IgD-negative memory B cell (primary cell): ENCODE measurements at regions not wholly inside any gene's neighbourhood (a gene's known extent, or its start where the extent isn't known, plus 50 kb on each side); places are given as distances from the start of the nearest gene placed in this dataset.

ENCODE experiments used
- H3K27ac Mint-ChIP-seq, 3 donors: one replicate each; pipeline ENCODE4 v1.8.0; 2020 to 2022; ENCODE audit warnings: mild to moderate bottlenecking in 3 of 3, mixed read lengths in 3 of 3, moderate library complexity in 1 of 3
- H3K27me3 Mint-ChIP-seq: one replicate; pipeline ENCODE4 v1.8.0; 2021; ENCODE audit warnings: mixed read lengths
- H3K36me3 Mint-ChIP-seq: one replicate; pipeline ENCODE4 v1.8.0; 2020; ENCODE audit warnings: mild to moderate bottlenecking, mixed read lengths
- H3K4me1 Mint-ChIP-seq, 3 donors: one replicate each; pipeline ENCODE4 v1.8.0; 2020 to 2022; ENCODE audit warnings: mixed read lengths in 3 of 3, mild to moderate bottlenecking in 1 of 3
- H3K4me3 Mint-ChIP-seq, 4 donors: one replicate each; pipeline ENCODE4 v1.8.0; 2020 to 2022; ENCODE audit warnings: mild to moderate bottlenecking in 4 of 4, mixed read lengths in 4 of 4, moderate library complexity in 3 of 4
- H3K9me3 Mint-ChIP-seq, 3 donors: one replicate each; pipeline ENCODE4 v1.8.0; 2020 to 2021; ENCODE audit warnings: mixed read lengths in 3 of 3, mild to moderate bottlenecking in 1 of 3

DNA sequence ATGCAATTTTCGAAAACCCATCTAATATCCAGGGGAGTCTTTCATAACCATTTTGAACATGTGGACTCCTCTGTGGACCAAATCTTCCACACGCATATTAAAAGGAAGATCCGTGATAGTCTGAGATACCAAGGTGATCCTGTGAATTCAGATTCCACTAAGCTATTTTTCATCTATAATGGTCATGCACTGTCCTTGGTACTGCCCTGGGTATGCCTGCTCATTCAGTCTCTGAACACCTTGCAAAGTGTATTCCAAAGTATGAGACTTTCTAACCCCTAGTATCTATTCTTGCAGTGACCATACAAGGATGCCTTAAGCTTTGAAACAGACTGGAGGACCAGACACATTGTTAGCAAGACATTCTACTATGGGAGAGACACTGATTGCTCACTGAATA, 217.6 kb upstream of the CCDC150 start:
- Mint-ChIP-seq H3K36me3 (no peaks in the 10 kb centered on the region), H3K27me3 (peaks cover 2% of the 10 kb centered on the region), H3K9me3 (peaks cover 0 to 1% (median 0%) of the 10 kb centered on the region in 3 donors), H3K4me3 (no peak overlapping the region), H3K4me1 (peaks cover 0 to 1% (median under 1%) of the 10 kb centered on the region in 3 donors), H3K27ac (no peak overlapping the region)

DNA sequence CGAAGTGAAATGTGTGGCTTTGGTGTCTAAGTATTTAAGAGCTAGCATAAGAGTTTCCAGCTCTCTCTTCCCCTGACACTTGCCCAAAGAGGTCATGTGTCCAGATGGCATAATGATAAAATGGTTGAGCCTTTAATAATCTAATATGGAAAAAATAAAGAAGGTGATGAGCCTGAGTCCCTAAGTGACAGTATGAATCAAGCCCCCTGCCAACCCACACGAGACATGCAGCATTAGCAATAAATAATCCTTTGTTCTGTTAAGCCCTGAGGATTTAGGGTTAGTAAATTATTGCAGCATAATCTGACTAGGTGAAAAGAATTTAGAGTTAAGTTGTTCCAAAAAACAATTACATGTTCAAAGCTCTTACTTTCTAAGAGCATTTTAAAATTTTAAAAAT, 217.2 kb upstream of the CCDC150 start:
- peaks cover 0 to 1% (median 0%) of the 10 kb centered on the region in 3 donors for H3K9me3 Mint-ChIP-seq
- no peak overlapping the region for H3K27ac Mint-ChIP-seq
- H3K4me3 Mint-ChIP-seq, result no peak overlapping the region
- no peaks in the 10 kb centered on the region for H3K36me3 Mint-ChIP-seq
- peaks cover 2 to 5% (median 4%) of the 10 kb centered on the region in 3 donors for H3K4me1 Mint-ChIP-seq
- H3K27me3 Mint-ChIP-seq, result peaks cover 2% of the 10 kb centered on the region

DNA sequence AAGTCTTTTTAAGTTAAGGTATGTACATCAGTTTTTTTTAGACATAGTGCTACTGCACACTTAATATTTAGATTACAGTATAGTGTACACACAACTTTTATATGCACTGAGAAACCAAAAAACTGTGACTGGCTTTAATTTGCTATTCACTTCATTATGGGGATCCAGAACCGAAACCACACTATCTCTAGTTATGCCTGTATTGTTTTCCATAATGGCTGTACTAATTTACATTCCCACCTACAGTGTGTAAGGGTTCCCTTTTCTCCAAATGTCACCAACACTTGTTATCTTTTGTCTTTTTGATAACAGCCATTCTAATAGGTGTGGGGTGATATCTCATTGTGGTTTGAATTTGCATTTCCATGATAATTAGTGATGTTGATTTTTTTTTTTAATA, 213.4 kb upstream of the CCDC150 start:
- H3K4me3 Mint-ChIP-seq, result no peak overlapping the region
- H3K36me3 Mint-ChIP-seq, result peaks cover 6% of the 10 kb centered on the region
- H3K27me3 Mint-ChIP-seq, result peaks cover 2% of the 10 kb centered on the region
- no peak overlapping the region for H3K27ac Mint-ChIP-seq
- H3K4me1 Mint-ChIP-seq, result peaks cover 18 to 22% (median 20%) of the 10 kb centered on the region in 3 donors
- H3K9me3 Mint-ChIP-seq, result no peaks in the 10 kb centered on the region

DNA sequence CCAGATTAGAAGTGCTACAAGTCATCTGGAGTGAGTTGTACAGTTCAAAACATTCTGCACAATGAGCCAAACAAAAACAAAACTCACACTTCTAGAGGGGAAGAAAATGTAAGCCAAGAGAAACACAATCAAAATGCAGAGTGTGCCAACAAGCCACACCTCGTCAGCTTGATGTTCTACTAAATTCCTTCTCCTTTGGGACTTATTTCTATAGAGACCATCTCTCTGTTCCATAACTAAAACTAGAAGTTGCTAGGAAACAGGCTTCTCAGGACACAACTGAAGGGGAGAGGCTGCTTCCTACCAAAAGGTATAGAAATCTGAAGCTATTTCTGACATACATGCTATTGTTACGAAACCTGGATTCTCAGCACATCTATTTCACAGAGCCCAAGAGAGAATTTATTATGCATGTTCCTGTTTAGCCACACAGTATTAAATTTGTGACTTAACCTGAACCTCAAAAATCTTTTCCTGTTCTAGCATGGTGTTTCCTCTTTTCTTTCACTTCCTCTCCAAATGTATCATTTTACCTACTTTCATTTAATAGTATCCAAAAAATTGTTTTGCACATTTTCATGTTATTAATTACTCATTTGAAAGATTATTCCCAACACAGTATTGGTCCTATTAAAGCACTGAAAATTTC, 211.4 kb upstream of the CCDC150 start:
- Mint-ChIP-seq H3K27ac (no peak overlapping the region), H3K36me3 (peaks cover 6% of the 10 kb centered on the region), H3K4me3 (peak overlapping the region in 1 of 4 donors; percentile 68), H3K9me3 (no peaks in the 10 kb centered on the region), H3K4me1 (peaks cover 18 to 22% (median 20%) of the 10 kb centered on the region in 3 donors), H3K27me3 (peaks cover 2% of the 10 kb centered on the region)

DNA sequence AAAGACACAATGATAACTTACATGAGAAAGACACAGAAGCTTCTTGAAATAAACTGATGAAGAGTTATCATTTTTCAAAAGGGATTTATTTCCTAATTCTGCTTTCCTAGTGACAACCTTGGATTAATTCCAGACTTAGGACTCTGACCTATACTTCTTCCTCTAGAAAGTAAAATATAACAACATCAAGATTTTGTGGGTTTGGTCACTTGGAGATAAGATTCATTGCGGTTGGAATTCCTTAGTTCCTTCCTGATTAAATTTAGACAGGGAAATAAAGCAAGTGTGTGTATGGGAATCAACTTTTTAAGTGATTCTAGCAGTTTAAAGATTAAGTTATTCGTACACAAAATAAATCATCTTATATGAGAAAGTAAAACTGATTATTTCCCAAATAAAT, 208.4 kb upstream of the CCDC150 start:
- peaks cover 2% of the 10 kb centered on the region for H3K27me3 Mint-ChIP-seq

DNA sequence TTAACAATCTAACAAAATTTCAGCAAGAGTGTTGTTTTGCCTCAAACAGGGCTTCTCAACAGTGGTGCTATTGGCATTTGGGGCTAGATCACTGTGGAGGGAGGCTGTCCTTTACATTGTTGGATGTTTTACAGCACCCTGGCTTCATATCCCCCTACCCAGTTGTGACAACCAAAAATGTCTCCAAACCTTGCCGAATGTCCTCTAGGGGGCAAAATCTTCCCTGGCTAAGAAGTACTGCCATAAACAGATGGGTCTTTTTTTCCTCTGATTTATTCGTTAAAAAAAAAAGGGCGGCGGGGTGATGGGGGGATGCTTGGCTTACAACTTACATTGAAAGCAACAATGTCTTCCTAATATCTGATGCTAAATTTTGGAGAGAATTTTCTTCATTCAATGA, 207.6 kb upstream of the CCDC150 start:
- H3K27me3 Mint-ChIP-seq, result peaks cover 2% of the 10 kb centered on the region
- peaks cover 16 to 21% (median 20%) of the 10 kb centered on the region in 3 donors for H3K4me1 Mint-ChIP-seq

More for the DNA sequence above, 208.4 kb upstream of the CCDC150 start:
- Mint-ChIP-seq H3K4me3 (no peak overlapping the region), H3K27ac (no peak overlapping the region), H3K9me3 (no peaks in the 10 kb centered on the region), H3K36me3 (peaks cover 6% of the 10 kb centered on the region), H3K4me1 (peaks cover 18 to 22% (median 20%) of the 10 kb centered on the region in 3 donors)

DNA sequence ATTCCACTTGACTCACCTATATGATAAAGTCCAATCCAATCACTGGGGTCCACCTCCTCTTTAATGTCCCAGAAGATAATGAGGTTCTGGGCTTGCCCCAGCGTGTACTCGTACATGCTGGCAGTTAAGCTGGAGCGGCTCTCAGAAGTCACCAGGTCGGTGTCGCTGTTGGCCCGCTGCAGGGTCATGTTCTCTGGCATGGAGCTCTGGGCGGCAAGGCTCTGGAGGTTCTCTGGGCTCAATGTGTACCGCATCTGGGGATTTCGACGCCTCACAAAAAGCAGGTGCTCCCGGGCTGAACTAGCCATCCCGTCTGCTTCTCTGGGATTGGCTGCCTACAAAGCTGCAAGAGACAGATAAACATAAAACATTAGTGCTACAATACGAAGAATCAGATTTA, 206.4 kb upstream of the CCDC150 start:
- peaks cover 2% of the 10 kb centered on the region for H3K27me3 Mint-ChIP-seq
- no peak overlapping the region for H3K27ac Mint-ChIP-seq
- peaks cover 6% of the 10 kb centered on the region for H3K36me3 Mint-ChIP-seq
- H3K4me1 Mint-ChIP-seq, result peaks cover 8 to 10% (median 9%) of the 10 kb centered on the region in 3 donors
- H3K4me3 Mint-ChIP-seq, result no peak overlapping the region
- no peaks in the 10 kb centered on the region for H3K9me3 Mint-ChIP-seq

More for the DNA sequence above, 207.6 kb upstream of the CCDC150 start:
- Mint-ChIP-seq H3K36me3 (peaks cover 6% of the 10 kb centered on the region), H3K27ac (no peak overlapping the region), H3K9me3 (no peaks in the 10 kb centered on the region), H3K4me3 (no peak overlapping the region)

DNA sequence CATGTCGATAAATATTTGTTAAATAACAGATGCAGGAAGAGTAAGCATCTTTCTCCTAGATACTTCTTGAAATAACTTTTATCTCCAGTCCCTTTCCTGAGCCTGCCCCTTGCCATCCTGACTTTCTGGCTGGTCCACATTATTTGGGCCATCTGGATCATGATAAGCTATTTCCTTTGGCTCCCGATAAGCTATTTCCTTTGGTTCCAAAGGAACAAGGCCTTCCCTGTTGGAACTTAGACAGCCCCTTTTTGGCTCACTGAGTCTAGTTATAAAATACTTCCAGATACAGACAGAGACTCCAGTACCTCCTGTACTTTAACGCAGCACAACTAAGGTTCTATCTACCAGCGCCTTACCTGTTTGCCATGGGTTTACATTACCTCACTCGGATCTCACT, 205.3 kb upstream of the CCDC150 start:
- Mint-ChIP-seq H3K4me1 (peaks cover 0 to 2% (median 0%) of the 10 kb centered on the region in 3 donors), H3K27ac (no peak overlapping the region), H3K27me3 (peaks cover 2% of the 10 kb centered on the region), H3K9me3 (no peaks in the 10 kb centered on the region), H3K36me3 (peaks cover 6% of the 10 kb centered on the region), H3K4me3 (no peak overlapping the region)

DNA sequence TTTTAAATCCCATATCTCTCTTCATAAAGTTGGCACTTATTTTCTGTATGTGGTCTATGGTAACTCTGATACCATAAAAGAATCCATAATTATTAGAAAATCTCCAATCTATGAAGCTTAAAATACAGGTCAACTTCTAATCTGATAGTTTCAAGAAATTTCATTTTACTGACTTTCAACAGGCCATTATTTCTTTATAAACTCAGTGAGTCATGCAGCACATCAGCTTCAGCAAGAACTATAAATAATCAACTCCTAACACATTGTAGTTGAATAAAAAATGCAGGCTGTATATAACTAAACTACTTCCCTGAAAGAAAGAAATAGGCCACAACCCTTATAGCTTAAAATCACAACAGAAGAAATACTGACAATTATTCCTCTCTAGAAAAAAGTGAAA, 204.3 kb upstream of the CCDC150 start:
- H3K36me3 Mint-ChIP-seq, result peaks cover 5% of the 10 kb centered on the region
- no peak overlapping the region for H3K4me3 Mint-ChIP-seq
- no peaks in the 10 kb centered on the region for H3K9me3 Mint-ChIP-seq
- peaks cover 5% of the 10 kb centered on the region for H3K27me3 Mint-ChIP-seq
- H3K4me1 Mint-ChIP-seq, result peaks cover 0 to 2% (median 0%) of the 10 kb centered on the region in 3 donors
- no peak overlapping the region for H3K27ac Mint-ChIP-seq

DNA sequence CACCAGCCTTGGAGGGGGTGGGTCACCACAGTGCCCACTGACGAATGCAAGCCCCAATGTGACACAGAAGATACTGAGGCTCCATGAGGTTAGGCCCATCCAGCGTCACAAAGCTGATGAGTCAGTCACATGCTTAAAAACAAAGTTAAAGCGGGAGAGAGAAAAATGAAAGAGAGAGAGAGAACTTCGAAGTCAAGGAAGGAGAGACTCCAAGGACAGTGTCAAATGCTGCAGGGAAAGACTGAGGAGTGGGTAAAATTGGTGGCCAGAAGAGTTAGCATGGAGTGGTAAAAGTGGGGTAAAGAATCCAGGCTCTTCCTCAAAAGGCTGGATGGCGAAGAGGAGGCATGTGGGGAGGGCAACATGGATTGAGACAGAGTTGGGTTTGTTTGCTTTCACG, 201.9 kb upstream of the CCDC150 start:
- Mint-ChIP-seq H3K4me3 (no peak overlapping the region), H3K9me3 (no peaks in the 10 kb centered on the region), H3K4me1 (no peaks in the 10 kb centered on the region), H3K27ac (peak overlapping the region in 1 of 3 donors; percentile 77), H3K27me3 (peaks cover 3% of the 10 kb centered on the region), H3K36me3 (no peaks in the 10 kb centered on the region)

DNA sequence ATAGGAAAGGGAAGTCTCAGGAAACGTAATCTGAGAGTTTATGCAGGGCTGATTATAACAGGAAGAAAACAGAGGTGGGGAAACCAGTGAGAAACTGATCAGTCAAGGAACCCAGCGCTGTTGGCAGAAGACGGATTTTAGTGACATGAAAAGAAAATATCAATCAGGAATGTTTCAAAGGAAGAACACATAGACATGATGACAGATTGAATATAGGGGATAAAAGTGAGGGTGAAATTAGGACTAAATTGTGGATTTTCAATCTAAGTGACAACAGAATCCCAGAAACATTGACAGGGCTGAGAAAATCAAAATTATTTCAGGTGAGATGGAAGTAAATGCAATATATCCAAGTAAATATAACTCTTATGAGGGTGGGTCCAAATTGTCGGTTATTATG, 199.8 kb upstream of the CCDC150 start:
- no peaks in the 10 kb centered on the region for H3K4me1 Mint-ChIP-seq
- H3K27ac Mint-ChIP-seq, result no peak overlapping the region
- no peak overlapping the region for H3K4me3 Mint-ChIP-seq
- H3K9me3 Mint-ChIP-seq, result no peaks in the 10 kb centered on the region
- peaks cover 3% of the 10 kb centered on the region for H3K27me3 Mint-ChIP-seq
- no peaks in the 10 kb centered on the region for H3K36me3 Mint-ChIP-seq

DNA sequence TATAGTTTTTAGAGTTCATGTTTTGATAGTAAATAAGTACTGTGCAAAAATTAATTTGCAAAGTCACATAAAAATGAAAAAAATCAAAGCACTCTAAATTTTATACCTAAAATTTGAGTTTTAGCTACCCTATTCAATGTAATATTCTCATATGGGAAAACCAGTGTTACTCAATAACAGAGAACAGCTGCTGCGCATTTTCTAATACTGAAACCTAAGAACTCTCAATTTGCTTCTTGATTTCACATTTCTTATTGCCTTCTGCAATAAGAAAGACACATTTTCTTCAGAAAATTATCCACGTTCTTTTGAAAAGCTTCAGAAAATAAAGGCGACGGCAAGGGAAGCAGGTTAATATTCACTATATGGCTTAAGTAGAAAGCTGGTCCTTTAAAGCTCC, 199.1 kb upstream of the CCDC150 start:
- Mint-ChIP-seq H3K36me3 (no peaks in the 10 kb centered on the region), H3K4me1 (no peaks in the 10 kb centered on the region), H3K27ac (no peak overlapping the region), H3K27me3 (peaks cover 3% of the 10 kb centered on the region), H3K9me3 (no peaks in the 10 kb centered on the region), H3K4me3 (no peak overlapping the region)

DNA sequence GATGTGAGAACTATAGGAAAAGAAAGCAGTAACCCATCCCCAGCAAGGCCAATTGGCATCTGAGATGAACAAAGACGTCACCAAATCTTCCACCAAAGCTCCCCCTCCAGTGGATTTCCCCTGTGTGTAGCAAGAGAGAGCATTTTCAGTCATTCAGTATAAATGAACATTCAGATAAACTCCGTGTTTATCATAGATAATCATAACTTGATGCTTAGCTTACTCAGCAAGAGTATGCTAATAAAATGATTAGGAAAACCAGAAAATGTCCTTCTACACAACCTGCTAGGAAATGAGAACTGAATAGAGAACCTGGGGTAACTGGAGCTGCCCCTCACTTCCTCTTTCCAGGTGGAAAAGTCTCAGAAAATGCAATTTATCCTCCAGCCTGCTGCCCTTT, 198.0 kb upstream of the CCDC150 start:
- Mint-ChIP-seq H3K9me3 (peaks cover 0 to 5% (median 0%) of the 10 kb centered on the region in 3 donors), H3K4me3 (no peak overlapping the region), H3K27ac (no peak overlapping the region), H3K4me1 (no peaks in the 10 kb centered on the region), H3K27me3 (peaks cover 3% of the 10 kb centered on the region), H3K36me3 (peaks cover 3% of the 10 kb centered on the region)

DNA sequence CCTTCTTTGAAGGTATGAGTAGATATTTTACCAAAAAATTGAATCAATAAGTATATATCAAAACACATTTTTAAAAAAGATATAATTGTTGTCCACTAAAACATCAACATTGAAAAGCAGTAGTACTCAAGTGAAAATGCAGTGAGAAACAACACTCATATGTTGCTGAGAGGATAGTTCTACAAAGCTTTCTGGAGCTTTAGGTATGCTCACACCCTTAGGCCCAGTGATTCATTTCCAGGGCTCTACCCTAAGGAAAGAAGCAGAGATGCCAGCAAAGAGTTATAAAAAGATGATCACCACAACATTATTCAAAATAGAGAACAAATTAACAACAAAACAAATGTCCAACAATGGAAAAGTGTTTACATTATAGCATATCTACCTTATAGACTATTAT, 197.3 kb upstream of the CCDC150 start:
- Mint-ChIP-seq H3K9me3 (peaks cover 0 to 5% (median 0%) of the 10 kb centered on the region in 3 donors), H3K36me3 (peaks cover 3% of the 10 kb centered on the region), H3K27me3 (peaks cover 3% of the 10 kb centered on the region), H3K27ac (no peak overlapping the region), H3K4me3 (no peak overlapping the region), H3K4me1 (no peaks in the 10 kb centered on the region)

DNA sequence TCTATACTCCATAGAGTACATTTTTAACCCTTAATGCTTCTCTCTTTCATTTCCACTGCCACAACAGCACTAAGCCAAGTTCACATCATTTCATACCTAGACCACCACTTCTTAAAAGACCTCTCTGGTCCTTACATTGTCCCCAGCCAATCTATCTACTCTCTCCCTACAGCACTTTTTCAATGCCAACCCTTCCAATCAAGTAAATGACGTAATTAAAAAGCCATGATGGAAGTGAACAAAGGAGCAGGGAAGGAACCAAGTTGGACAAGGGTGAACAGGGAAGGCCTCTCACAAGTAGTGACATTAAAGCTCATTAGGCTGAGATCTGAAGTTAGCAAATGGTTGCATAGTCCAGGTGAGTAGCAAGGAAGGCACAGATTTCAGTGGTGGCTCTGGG, 195.1 kb upstream of the CCDC150 start:
- peaks cover 4% of the 10 kb centered on the region for H3K27me3 Mint-ChIP-seq
- no peak overlapping the region for H3K27ac Mint-ChIP-seq
- H3K4me1 Mint-ChIP-seq, result no peaks in the 10 kb centered on the region
- H3K9me3 Mint-ChIP-seq, result peaks cover 0 to 5% (median 0%) of the 10 kb centered on the region in 3 donors
- peaks cover 3% of the 10 kb centered on the region for H3K36me3 Mint-ChIP-seq
- no peak overlapping the region for H3K4me3 Mint-ChIP-seq

DNA sequence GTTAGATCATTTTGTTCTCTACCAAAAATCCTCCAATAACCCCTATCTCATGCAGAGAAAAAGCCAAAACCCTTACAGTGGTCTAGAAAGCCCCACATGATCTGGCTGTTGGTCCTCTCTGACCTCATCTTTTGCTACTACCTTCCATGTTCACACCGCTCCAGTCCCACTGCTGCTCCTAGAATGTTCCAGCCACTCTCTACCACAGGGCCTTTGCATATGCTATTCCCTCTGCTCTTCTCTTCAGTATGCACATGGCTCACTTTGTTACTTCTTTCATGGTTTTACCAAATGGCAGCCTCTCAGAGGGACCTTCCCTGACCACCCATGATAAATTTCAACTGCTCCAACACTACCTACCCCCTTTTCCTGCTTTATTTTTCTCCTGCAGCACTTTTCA, 193.5 kb upstream of the CCDC150 start:
- no peaks in the 10 kb centered on the region for H3K4me1 Mint-ChIP-seq
- H3K4me3 Mint-ChIP-seq, result no peak overlapping the region
- H3K9me3 Mint-ChIP-seq, result peaks cover 0 to 5% (median 0%) of the 10 kb centered on the region in 3 donors
- no peak overlapping the region for H3K27ac Mint-ChIP-seq
- H3K36me3 Mint-ChIP-seq, result peaks cover 3% of the 10 kb centered on the region
- peaks cover 1% of the 10 kb centered on the region for H3K27me3 Mint-ChIP-seq
